ENCODE measurements at regions not wholly inside any gene's neighbourhood (a gene's known extent, or its start where the extent isn't known, plus 50 kb on each side); places are given as distances from the start of the nearest gene placed in this dataset.

GRCh38 chr11:10387206-10388083 lies 67.6 kb upstream of the AMPD3 start:
- peak; percentile 84 for DNase-seq

GRCh38 chr11:10388101-10388500 lies 67.0 kb upstream of the AMPD3 start:
- DNase-seq: no peak

DNA sequence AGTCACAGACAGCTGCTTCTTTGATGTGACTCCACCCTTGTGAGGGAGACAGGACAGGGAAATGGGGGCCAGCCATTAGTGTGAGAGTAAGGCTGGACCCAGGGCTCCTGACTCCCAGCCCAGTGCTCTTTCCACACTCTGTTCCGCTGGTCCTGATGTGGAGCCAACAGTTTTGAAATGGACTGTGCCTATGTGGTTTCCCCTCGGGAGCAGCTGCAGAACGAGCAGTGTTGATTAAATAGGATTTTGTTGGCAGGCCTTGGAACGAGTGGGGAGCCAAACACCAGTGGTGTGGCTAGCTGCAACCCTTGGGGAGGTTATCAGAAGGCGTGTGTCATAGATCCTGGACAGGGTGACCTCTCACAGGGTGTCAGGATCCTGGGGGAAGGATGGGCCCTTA lies 66.5 kb upstream of the AMPD3 start:
- no peak for DNase-seq

DNA sequence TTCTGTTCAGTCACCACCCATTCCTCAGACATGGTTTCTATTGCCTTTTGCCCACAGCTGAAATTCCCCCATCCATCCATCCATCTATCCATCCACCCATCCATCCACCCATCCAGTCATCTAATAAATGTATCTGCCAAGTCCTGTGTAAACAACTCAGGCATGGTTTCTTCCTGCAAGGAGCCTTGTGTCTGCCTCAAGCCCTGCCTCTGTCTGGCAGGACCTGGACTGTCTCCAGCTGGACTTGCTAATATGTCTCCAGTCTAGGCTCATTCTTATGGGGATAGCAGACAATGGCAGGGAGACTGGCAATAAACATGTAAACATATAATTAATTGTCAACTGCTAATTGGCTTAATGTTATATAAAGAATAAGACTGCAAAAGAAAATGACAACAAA lies 64.7 kb upstream of the AMPD3 start:
- DNase-seq: no peak

- DNase-seq: no peak
Measured at GRCh38 chr11:10392095-10393079, 62.7 kb upstream of the AMPD3 start.

DNA sequence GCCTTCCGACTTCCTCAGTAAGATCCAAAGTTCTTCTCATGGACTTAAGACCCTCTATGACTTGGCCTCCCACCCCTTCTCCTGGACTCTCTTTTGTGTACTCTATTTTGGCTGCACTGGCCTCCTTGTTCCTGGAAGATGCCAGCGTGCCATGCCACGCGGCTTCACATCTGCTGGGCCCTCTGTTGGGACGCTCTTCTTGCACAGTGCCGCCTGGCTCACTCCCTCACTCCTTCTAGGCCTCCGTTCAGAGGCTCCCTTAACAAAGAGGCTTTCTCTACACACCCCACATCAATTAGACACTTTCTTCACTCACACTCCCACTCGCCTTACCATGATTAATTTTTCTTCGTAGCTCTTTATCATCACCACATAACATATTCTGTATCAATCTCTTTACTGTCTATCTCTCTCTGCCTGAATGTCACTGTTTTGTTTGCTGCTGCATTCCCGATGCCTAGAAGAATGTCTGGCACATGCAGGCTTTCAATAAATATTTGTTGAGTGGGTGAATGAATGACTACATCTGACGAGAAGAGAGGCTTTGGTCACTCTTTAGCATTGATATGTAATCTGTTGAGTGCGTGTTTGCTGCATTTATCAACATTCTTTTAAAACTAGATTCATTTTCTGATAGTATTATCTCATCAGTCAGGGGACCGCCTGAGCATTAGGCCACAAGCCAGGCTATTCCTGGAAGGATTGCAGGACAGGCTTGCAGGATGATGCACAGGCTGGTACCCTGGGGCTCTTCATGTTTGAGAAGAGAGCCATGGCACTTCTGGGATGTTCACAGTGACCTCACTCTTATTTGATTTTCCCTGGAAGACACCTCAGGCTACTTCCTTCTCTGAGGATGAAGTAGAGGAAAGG lies 60.6 kb upstream of the AMPD3 start:
- no peak for DNase-seq

GRCh38 chr11:10395166-10395897 lies 59.7 kb upstream of the AMPD3 start:
- no peak for DNase-seq

DNA sequence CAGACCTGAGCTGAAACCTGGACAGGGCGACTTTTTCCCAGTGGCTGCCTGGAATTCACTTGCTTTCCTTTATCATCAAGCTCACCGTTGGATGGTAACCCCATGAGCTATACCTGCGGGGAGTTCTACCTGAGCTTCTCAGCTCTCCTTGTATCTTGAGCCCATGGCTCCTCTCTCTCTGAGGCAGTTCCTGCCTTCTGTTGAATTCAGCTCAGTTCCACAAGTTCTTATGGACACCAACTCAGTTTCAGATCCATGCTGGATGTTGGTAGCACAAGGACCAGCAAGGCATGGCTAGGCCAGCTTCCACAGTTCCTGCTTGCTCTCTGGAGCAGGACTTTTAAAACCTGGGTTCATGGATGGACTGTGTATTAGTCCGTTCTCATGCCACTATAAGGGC lies 58.3 kb upstream of the AMPD3 start:
- no peak for DNase-seq

- DNase-seq: no peak
Measured at GRCh38 chr11:10397226-10397987, 57.7 kb upstream of the AMPD3 start.

GRCh38 chr11:10398525-10398924 lies 56.5 kb upstream of the AMPD3 start:
- no peak for DNase-seq

DNA sequence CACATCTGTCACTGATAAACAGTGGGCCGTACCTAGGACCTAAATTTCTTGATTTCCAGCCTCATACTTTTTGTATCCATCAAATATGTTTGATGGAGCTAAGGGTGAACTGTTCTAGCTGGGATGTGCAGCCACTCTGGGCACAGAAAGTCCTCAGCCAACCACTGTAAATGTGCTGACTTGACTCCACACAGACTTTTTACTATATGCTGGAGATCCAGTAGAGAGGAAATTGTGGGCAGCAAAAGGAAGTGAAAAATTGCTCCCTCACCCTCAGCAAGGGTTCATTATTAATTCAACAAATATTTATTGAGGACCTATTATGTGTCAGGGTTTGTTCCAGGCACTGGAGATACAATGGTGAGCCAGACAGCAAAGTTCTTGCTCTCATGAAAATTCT lies 54.2 kb upstream of the AMPD3 start:
- no peak for DNase-seq

GRCh38 chr11:10401256-10401655 lies 53.8 kb upstream of the AMPD3 start:
- no peak for DNase-seq

- DNase-seq: no peak
Measured at GRCh38 chr11:10401696-10402392, 53.2 kb upstream of the AMPD3 start.

Measured in muscle of arm (tissue), 1 donor.